Head of caudate nucleus (tissue), 42 donors: ENCODE measurements at regions not wholly inside any gene's neighbourhood (a gene's known extent, or its start where the extent isn't known, plus 50 kb on each side); places are given as distances from the start of the nearest gene placed in this dataset.

Source experiments
- DNase-seq, 42 donors: peaks; one replicate each; pipeline versions ENCODE4 v3.0.0 to v3.0.0-alpha.2; 2020 to 2021; ENCODE audit warnings: mixed read lengths in 7 of 42
- intact Hi-C: fragments of 100-400 bp; cut with DNase I; formaldehyde crosslinking; loops from one replicate; pipeline ENCODE4 v1.15.0; 2022

DNA sequence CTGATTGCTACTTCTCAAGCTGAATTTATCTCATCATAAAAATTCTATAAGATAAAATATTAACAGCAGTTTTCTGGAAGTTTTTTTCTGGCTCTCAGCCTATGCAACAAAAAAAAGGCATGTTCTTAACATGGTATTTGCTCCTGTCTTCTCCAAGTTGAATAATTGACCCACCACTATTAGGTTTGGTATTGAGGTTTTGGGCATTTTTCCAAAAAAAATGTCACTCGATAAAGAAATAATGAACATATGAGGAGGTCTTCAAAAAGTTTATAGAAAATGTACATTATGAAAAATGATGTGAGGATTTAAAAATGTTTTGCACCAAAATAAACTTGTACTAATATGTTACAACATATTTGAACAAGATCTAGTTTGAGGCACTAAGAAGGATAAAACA lies 808.6 kb upstream of the RAG2 start:
- intact Hi-C loops = no loop called here
- no peak for DNase-seq

DNA sequence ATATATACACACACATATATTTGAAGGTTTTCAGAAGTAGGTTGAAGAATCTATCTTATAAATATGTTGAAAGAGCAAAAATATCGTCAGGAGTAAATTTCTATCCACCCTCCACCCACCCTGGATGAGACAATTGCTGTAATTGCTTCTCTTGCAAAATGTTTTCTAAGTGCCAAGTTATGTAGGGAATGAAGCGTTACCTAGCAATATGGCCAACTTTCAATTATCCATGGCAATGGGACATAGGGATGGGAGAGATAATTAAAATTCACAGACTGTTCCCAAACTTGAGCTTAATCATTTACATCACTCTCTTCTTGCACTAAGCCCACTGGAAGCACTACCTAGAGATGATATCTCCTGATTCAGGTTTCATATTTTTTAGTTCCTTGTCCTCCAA lies 806.2 kb upstream of the RAG2 start:
- no peak for DNase-seq
- intact Hi-C loops = no loop called here

DNA sequence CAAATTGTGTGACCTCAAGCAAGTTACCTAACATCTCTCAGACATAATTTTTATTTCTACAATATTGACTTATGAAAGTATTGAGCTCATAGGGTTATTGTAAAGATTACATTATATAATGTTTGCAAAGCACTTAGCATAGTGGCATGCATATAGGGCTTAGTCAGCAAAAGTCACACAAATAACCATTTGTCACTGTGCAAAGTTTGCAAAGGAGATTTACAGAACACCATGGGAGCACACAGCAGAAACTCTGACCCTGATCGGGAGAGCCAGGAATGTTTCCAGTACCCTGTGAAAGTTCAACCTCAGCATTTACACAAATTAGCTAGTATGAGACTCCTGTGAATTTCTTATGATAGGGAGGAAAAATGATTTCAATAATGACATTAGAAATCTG lies 804.6 kb upstream of the RAG2 start:
- no peak for DNase-seq
- intact Hi-C loops = no loop called here

DNA sequence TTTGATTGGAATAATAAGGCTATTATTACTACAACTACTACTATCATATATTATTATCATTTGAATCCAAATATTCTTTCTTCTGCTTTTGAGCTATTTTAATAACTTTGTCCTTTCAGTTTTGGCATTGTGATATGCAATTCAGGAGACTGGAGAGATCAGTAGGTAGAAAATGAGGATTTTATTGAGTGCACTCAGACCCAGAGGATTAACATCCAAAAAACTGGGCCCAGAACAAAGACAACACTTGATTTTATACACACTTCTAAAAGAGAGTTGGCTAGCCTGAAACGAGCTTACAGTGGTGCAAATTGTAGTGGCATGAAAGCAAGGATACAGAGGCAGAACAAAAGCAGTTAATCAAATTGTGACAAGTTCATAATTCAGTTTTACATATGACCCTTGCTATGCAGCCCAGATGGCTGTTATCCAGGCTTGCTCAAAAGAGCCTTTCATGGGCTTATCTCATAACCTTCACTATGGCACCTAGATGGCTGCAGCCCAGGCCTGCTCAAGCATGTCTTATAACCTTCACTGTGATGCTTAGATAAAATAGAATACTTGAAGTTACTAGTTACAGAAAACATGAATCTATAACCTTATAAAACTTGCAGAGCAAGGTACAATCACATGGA lies 796.3 kb upstream of the RAG2 start:
- intact Hi-C loops = no loop called here
- DNase-seq = no peak

DNA sequence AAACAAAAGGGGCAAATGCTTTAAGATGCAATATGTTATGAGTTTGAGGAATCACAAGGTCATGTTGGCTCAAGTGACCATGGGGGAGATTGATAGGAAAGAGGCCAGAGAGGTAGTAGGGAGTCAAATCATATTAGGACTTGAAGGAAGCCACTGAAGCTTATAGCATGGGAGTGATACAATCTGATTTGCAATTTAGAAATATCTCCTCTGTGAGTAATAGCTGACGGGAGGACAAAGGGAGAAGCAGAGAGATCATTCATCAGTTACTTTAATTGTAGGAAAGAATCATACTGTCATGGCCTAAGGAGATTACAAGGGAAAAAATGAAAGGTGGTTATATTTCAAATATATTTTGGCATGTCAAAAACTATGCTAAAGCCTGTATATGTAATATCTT lies 793.6 kb upstream of the RAG2 start:
- DNase-seq = no peak
- intact Hi-C loops = no loop called here

DNA sequence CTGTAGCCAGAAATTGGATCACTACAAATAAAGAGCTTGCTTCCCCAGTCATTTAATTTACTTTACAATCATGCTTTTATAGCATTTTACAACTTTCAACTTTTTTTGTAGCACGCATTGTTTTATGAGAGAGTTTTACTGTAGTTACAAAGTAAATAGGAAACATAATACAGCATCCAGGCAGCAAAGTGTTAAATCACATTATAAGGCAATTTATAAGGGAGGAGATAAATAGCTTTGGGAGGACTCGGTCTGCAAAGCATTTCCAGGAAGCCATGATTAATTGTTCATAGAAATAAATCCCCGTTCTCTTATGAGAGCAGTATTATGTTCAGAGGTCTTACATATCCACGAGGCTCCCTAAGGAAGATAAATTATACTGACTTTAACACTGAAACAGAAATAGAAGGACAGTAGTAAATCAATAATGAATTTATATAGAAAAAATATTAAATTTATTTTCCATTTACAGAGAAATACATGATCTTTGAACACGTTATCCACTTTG lies 792.6 kb upstream of the RAG2 start:
- no peak for DNase-seq
- intact Hi-C loops = no loop called here

DNA sequence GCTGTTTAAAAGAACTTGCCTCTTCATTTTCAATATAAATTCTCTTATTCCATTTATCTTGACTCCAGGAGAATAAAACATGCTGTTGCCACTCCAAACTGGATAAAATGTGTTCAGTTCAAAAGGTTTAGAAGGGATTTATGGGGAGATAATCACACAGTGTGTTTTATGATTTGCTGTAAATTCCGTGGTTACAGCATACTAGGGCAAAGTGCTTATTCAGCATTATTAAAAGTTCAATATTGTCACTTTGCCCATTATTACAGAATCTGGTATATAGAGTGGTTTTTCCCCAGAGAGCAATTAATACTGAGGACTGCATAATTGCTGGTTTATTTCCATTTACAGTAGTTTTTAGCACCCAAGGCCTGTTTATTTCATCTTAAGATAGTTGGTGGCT lies 780.9 kb upstream of the RAG2 start:
- no peak for DNase-seq

DNA sequence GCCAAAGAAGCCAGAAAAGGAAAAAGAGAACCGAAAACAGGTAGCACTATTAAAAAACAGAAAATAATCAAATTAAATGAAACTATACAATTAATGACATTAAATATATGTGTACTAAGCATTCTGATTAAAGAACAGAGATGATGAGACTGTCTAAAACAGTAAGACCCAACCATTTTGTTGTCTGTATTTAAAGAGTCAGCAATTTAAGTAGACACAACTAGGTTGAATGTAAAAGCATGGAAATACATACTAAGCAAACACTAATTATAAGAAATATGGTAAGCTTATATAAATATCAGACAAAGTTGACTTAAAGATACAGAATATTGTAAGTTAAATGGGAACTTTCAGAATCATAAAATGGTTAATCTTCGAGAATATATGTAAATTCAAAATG lies 774.6 kb upstream of the RAG2 start:
- DNase-seq = no peak
- intact Hi-C loops = no loop called here

More for the DNA sequence above, 780.9 kb upstream of the RAG2 start:
- intact Hi-C loops = no loop called here

DNA sequence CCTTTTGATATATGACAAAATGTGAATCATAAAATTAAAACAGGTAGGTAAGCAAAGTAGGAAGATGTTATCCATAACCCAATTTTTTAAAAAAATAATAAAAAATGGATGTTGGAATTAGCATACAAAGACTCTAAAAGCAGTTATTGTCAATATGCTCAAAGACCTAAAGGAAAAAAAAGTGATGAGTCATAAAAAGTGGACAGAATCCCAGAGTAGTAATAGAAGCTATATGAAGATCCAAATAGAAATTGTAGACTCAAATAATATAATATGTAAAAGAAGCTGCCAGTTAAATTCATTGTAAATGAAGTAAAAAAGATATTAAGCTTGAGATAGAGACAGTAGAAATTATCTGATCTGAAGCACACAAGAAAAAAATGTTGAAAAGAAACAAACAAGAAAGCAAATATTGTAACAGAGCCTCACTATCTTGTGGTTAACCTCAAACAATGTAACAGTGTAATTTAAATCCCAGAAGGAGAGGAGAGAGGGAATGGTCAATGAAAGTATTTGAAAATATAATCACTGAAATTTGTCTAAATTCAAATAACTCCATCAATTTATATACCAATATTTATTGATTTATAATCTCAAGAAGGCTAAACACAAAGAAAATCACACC lies 773.4 kb upstream of the RAG2 start:
- intact Hi-C loops = no loop called here
- DNase-seq = no peak

DNA sequence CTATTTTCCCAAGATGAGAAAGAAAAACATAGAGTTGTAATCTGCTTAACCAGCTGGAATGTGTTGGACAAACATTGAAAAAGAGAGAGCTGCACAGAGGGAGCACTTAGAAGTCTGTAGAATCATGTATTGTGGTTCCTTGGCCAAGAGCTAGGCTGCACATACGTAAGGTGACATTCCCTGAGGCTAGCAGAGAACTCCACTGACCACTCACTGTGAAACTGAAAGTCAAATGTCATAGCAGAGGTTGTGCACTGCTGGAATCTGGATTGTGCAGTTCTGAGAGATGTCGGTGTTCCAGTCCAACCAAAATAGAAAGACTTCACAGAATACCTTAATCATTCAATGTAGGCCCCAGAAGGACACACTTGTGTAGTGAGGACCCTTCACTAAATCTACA lies 772.8 kb upstream of the RAG2 start:
- DNase-seq = no peak
- intact Hi-C loops = no loop called here

DNA sequence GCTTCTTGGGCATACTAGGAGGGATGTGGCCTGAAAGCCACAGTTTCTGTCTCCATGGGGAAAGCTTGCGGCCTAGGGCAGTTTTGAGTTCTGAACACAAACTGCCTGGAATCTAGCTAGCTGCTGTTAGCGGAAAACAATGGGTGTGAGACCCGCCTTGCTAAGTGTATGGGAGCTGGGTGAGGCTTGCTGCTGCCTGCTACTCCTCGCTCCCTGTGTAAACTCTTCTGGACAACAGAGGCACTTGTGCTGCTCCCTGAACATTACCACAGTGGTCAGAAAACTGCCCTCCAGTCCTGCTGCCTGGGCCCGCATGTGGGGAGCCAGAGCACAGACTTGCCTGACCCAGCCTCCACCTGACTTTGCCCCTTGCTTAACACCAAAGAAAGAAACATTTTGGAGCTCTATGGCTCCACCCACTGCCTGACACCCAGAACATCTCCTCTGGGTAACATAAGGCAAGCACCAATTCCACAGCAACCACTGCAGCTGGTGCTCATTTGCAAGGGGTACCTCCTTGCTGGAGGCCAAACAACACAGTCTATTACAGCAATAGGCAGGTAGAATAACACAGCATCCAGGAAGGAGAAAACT lies 766.3 kb upstream of the RAG2 start:
- no peak for DNase-seq
- intact Hi-C loops = no loop called here

DNA sequence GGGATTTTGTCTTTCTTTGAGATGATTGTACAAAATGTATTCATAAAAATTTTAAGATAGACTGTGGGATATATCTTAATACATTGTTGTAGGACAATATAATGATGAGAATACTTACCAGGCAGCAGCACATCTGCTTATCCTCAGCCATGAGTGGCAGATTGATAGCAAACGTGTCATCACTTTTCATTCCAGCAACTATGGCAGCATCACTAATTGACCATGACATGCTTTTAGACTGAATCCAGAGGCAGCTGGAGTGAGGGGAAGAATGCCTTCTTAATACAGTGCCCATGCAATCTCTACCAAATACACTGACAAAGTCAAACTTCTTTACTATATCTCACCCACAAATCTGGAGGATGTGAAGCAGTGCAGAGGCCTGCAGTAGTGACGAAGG lies 755.2 kb upstream of the RAG2 start:
- intact Hi-C loops = no loop called here

DNA sequence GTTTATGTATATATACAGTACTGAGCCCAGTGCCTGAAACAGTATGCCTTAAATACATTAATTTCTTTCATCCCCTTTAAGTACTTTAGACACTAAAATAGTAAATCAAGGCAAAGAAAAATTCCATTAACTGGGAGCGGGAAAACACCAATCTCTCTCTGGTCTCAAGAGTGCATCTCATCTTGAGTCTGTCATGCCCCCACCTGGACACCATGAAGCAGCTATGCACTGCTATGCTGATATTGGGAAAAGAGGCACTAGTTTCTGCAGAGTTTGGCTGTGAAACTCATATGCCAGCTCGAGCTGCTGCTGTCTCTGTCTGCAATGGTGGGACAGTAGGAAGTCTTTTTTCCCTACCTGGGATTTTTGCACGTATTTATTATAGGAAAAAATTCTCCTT lies 754.4 kb upstream of the RAG2 start:
- intact Hi-C loops = no loop called here

More for the DNA sequence above, 755.2 kb upstream of the RAG2 start:
- no peak for DNase-seq

DNA sequence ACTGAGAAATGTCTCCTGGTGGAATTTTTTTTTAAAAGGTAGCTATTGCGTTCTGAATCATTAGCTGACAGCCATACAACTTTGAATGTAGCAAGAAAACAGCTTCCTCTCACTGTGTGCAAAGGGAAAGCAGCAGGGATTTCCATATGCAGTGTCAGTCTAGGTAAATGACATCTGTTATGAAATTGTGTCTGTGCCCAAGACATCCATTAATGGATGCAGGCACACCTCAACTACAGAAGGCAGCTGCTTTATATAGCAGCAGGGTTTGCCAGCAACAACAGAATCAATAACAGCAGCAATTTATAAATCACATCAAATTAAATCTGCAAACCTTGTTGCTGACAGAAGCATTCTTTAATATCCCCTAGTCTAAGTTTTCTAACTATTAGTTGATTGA lies 745.3 kb upstream of the RAG2 start:
- intact Hi-C loops = no loop called here

More for the DNA sequence above, 754.4 kb upstream of the RAG2 start:
- no peak for DNase-seq

DNA sequence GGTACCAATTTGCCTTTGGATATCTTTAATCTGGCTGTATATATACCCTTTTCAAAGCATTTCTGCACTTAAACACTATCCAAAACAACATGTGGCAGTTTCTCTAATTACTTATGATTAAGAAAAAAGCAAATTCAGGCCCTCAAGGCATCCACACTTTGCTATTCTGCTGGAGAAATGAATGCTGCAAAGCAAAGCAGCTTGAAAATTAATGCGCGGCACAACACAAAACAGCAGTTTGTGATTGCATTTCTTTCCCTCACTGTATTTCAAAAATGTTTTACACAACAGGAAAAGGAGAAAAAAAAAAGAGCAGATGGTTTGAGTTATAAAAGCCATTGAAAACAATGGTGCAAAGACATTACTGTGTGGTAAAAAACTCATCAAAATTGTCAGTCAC lies 738.4 kb upstream of the RAG2 start:
- intact Hi-C loops = no loop called here
- no peak for DNase-seq

More for the DNA sequence above, 745.3 kb upstream of the RAG2 start:
- no peak for DNase-seq

DNA sequence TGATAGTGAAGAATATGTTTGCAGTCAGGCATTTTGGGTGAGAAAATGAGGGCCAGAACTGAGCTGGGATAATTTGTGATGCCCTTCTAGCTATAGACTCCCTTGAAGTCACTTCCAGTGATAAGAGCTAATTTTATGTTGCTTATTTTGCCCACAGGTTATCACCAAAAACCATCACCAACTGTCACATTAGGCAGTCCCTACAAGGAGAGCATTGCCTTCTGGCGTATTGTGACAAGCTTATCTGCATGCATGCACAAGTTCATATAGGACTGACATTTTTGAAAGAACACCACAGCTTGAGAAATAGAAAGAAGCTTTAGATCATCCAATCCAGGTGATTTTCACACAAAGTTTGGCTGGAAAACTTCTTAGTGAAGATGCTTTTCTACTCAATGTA lies 735.3 kb upstream of the RAG2 start:
- no peak for DNase-seq
- intact Hi-C loops = no loop called here

DNA sequence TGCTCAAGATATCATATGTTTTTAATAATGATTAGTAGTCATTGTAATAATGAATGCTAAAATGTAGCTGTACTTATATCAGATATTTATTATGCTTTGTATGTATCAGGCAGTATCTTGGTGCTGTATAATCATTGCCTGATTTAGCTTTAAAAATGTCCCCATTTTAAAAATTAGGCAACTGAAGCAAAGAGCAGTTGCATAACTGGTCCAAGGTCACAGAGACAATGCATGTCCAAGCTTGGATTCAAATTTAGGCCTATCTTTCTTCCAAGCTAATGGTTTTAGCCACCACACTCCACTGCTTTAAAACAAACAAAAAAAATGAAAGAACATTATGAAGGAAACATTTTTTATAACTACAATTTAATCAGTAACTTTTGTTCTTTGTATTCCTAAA lies 725.8 kb upstream of the RAG2 start:
- no peak for DNase-seq
- intact Hi-C loops = no loop called here

DNA sequence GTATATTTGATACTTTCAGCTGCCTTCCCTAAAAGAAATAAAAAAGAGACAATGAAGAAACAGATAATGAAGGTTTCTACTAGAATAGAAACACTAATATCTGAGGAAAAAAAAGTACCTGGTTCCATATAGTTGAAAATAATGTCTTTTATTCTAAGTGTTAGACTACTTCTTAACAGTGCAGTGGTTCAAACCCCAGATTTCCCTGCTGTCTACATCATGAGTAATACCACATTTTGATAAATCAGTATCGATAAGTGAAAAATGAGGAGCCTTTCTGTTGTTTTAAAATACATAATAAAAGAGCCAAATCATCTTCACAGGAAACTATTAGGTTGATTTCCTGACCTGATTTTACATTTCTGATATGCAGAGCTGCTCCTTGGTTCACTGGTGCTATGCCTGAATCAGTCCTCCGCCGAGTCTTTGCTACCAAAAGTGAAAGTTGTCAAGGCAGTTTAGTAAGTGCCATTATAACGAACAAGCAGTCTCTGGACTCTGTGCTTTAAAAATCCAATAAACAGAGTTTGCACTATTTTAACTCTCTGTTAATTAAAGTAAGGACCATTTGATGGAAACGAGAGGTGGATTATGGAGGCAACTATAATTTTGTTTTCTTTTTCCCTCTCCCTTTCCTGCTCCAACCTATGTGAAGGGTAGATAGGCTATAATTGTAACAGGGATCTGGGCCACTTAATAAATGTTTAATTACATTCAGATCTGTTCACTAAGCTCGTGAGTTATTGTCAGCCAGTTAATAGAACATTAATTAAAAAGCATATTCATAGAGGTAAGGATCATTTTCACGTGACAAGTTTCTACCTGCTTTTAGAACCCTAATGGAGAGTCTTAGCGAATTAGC lies 724.5 kb upstream of the RAG2 start:
- intact Hi-C loops = no loop called here
- no peak for DNase-seq

DNA sequence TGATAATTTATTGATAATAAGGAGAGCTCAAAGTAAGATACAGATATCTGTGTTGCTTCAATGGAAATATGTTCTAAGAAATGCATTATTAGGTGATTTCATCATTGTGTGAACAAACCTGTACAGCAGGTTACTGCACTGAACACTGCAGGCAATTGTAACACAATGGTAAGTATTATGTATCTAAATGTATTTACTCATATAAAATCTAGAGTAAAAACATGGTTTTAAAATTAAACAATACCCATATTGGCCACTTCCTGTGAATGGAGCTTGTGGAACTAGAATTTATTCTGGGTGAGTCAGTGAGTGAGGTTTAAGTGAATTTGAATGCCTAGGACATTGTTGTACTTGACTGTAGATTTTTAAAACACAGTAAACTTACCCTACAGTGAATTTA lies 722.9 kb upstream of the RAG2 start:
- DNase-seq = no peak
- intact Hi-C loops = no loop called here

DNA sequence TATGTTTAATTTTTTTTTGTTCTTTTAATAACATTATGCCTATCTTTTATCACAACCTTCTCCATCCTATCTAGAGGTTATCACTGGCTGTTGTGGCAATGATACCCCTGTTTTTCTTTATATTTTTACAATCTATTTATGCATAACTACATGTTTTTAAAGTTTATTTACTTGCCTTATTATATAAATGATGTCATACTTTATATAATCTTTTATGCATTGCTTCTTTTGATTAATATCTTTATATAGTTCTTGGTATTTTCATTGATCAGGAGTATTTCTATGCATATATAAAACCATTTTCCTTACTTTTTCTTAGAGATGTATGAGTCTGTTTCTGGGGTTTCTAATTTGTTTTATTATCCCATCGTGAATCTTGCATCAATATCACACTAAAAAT lies 719.8 kb upstream of the RAG2 start:
- no peak for DNase-seq
- intact Hi-C loops = no loop called here
